22Rv1 (cell line): ENCODE measurements at regions not wholly inside any gene's neighbourhood (a gene's known extent, or its start where the extent isn't known, plus 50 kb on each side); places are given as distances from the start of the nearest gene placed in this dataset.

Experiments
- ZFX ChIP-seq: fragments of 450-650 bp; IDR thresholded peaks from 2 replicates; pipeline ENCODE4 v1.6.1; 2017; ENCODE audit warnings: antibody characterized with exemption, borderline replicate concordance
- TF ChIP-seq, protein P1 (sequence below): fragments of 450-650 bp; IDR thresholded peaks from 2 replicates; pipeline ENCODE4 v1.5.1; 2017; ENCODE audit warnings: mild to moderate bottlenecking

DNA sequence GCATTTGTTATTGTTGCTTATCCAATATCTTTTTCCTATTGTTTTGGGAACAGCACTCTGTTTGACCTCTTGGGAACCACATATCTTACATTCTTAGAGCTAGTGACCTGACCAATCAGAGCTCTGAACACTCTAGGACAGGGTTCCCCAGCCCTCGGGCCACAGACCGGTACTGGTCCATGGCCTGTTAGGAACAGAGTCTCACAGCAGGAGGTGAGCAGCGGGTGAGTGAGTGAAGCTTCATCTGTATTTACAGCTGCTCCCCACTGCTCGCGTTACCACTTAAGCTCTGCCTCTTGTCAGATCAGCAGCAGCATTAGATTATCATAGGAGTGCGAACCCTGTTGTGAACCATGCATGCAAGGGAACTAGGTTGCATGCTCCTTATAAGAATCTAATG is 226.0 kb upstream of the TSHZ2 start:
- TF ChIP-seq, protein P1, sequence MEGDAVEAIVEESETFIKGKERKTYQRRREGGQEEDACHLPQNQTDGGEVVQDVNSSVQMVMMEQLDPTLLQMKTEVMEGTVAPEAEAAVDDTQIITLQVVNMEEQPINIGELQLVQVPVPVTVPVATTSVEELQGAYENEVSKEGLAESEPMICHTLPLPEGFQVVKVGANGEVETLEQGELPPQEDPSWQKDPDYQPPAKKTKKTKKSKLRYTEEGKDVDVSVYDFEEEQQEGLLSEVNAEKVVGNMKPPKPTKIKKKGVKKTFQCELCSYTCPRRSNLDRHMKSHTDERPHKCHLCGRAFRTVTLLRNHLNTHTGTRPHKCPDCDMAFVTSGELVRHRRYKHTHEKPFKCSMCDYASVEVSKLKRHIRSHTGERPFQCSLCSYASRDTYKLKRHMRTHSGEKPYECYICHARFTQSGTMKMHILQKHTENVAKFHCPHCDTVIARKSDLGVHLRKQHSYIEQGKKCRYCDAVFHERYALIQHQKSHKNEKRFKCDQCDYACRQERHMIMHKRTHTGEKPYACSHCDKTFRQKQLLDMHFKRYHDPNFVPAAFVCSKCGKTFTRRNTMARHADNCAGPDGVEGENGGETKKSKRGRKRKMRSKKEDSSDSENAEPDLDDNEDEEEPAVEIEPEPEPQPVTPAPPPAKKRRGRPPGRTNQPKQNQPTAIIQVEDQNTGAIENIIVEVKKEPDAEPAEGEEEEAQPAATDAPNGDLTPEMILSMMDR = no peak
- TF ChIP-seq ZFX = no peak
